ENCODE measurements at regions not wholly inside any gene's neighbourhood (a gene's known extent, or its start where the extent isn't known, plus 50 kb on each side); places are given as distances from the start of the nearest gene placed in this dataset.

DNA sequence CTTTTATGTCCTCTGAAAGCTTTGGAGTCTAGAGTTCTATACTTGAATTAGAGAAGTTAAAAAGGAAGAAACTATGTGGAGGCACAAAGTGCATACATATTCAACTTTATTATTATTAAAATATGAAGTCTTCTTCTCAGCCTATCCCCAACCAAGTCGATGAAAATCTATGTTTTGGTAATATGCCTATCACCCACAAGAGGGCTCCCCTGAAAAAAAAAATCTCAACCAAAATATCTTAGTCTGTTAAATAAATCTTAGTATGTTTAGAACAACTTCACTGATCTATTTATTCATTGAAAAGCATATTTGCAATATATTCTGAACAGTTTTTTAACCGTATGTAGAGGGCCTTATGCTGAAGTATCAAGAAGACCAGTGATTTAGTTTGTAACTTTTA is 804.5 kb downstream of the TDRD15 start (continued):
- TF ChIP-seq STAT6 (CRISPR knock-in tag; conservative IDR thresholded peaks at IDR 0.05; ENCODE audit: low read depth) (no peak), KAT7 (CRISPR knock-in tag; IDR thresholded peaks at IDR 0.05; ENCODE audit: borderline replicate concordance) (no peak), RELA (CRISPR knock-in tag; IDR thresholded peaks at IDR 0.05; ENCODE audit: borderline replicate concordance) (no peak), CREM (CRISPR knock-in tag; IDR thresholded peaks at IDR 0.05) (no peak), NFYB (CRISPR knock-in tag; conservative IDR thresholded peaks at IDR 0.05; ENCODE audit: low read depth) (no peak), NR1H2 (CRISPR knock-in tag; IDR thresholded peaks at IDR 0.05) (no peak), PRRX2 (CRISPR knock-in tag; IDR thresholded peaks at IDR 0.05) (no peak)

DNA sequence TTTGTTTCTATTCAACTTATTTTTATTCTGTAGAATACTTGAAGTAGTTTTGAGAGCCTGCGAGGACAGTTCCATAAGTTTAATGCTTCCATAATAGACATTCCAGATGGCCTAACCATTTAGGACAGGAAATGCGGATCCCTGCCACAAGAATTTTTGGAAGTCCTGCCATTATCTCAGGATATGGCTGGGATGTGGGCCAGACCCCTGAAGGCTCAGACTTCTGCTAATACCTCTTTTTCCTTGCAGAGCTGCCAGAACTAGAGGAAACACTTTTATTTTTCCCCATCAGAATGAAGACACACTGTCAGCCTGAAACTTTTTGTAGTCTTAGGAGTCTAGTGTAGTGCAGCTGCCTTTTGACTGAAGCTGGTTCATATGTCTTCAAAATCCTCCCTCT is 806.5 kb downstream of the TDRD15 start:
- no peak overlapping the region for H3K4me3 Mint-ChIP-seq
- DNase-seq (ENCODE audit: low spot score) (no peak), ATAC-seq (no peak)
- TF ChIP-seq GTF2I (CRISPR knock-in tag; conservative IDR thresholded peaks at IDR 0.05) = no peak
- TF ChIP-seq CREB1 (CRISPR knock-in tag; IDR thresholded peaks at IDR 0.05) = no peak
- TF ChIP-seq SP1 (CRISPR knock-in tag; conservative IDR thresholded peaks at IDR 0.05) = no peak
- TF ChIP-seq, protein P1, sequence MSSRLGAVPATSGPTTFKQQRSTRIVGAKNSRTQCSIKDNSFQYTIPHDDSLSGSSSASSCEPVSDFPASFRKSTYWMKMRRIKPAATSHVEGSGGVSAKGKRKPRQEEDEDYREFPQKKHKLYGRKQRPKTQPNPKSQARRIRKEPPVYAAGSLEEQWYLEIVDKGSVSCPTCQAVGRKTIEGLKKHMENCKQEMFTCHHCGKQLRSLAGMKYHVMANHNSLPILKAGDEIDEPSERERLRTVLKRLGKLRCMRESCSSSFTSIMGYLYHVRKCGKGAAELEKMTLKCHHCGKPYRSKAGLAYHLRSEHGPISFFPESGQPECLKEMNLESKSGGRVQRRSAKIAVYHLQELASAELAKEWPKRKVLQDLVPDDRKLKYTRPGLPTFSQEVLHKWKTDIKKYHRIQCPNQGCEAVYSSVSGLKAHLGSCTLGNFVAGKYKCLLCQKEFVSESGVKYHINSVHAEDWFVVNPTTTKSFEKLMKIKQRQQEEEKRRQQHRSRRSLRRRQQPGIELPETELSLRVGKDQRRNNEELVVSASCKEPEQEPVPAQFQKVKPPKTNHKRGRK (CRISPR knock-in tag; IDR thresholded peaks at IDR 0.05; ENCODE audit: borderline replicate concordance) = no peak
- no peaks in the 10 kb centered on the region for H3K27me3 Mint-ChIP-seq (ENCODE audit: low read depth)
- peaks cover 8% of the 10 kb centered on the region for H3K36me3 Mint-ChIP-seq
- peaks cover 11% of the 10 kb centered on the region for H3K9me3 Mint-ChIP-seq
- H3K4me1 Mint-ChIP-seq = peaks cover 15% of the 10 kb centered on the region
- POLR2A ChIA-PET = no interaction called here
- H3K27ac Mint-ChIP-seq = no peak overlapping the region
- CTCF ChIA-PET = no interaction called here

DNA sequence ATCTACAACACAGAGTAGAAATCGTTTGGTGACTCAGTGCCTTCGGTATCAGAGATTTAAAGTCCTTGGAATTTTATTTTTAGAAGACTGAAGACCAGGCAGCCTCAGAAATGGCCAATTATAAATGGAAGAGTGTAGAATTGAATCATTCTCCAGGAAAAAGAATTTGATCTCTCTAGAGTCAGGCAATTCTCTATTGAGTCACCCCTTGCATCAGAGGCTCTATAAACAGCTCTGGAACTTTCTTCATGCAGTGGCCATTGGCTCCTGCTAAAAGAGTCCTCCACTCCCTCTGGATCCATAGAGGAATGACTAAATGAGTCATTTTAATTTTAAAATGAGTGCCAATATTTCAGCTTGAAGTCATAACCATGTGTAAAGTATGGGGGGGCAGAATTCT is 816.2 kb downstream of the TDRD15 start:
- no peak for ATAC-seq
- Mint-ChIP-seq H3K36me3 (no peaks in the 10 kb centered on the region), H3K27ac (no peak overlapping the region), H3K4me3 (no peak overlapping the region), H3K4me1 (peaks cover 5% of the 10 kb centered on the region), H3K9me3 (peaks cover 11% of the 10 kb centered on the region; the same call in 1 of the 2 replicates), H3K27me3 (ENCODE audit: low read depth) (no peaks in the 10 kb centered on the region)
- DNase-seq (ENCODE audit: low spot score) = no peak
- ChIA-PET POLR2A (no interaction called here), CTCF (no interaction called here)
- TF ChIP-seq, protein P2, sequence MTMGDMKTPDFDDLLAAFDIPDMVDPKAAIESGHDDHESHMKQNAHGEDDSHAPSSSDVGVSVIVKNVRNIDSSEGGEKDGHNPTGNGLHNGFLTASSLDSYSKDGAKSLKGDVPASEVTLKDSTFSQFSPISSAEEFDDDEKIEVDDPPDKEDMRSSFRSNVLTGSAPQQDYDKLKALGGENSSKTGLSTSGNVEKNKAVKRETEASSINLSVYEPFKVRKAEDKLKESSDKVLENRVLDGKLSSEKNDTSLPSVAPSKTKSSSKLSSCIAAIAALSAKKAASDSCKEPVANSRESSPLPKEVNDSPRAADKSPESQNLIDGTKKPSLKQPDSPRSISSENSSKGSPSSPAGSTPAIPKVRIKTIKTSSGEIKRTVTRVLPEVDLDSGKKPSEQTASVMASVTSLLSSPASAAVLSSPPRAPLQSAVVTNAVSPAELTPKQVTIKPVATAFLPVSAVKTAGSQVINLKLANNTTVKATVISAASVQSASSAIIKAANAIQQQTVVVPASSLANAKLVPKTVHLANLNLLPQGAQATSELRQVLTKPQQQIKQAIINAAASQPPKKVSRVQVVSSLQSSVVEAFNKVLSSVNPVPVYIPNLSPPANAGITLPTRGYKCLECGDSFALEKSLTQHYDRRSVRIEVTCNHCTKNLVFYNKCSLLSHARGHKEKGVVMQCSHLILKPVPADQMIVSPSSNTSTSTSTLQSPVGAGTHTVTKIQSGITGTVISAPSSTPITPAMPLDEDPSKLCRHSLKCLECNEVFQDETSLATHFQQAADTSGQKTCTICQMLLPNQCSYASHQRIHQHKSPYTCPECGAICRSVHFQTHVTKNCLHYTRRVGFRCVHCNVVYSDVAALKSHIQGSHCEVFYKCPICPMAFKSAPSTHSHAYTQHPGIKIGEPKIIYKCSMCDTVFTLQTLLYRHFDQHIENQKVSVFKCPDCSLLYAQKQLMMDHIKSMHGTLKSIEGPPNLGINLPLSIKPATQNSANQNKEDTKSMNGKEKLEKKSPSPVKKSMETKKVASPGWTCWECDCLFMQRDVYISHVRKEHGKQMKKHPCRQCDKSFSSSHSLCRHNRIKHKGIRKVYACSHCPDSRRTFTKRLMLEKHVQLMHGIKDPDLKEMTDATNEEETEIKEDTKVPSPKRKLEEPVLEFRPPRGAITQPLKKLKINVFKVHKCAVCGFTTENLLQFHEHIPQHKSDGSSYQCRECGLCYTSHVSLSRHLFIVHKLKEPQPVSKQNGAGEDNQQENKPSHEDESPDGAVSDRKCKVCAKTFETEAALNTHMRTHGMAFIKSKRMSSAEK (CRISPR knock-in tag; IDR thresholded peaks at IDR 0.05; ENCODE audit: borderline replicate concordance) = no peak
- TF ChIP-seq SMAD3 (CRISPR knock-in tag; IDR thresholded peaks at IDR 0.05; ENCODE audit: borderline replicate concordance) = no peak
- no peak for TF ChIP-seq ATF6 (CRISPR knock-in tag; IDR thresholded peaks at IDR 0.05)
- no peak for TF ChIP-seq ZNF416 (CRISPR knock-in tag; IDR thresholded peaks at IDR 0.05)
- TF ChIP-seq ZNF219 (CRISPR knock-in tag; IDR thresholded peaks at IDR 0.05; ENCODE audit: borderline replicate concordance) = no peak
- TF ChIP-seq AR (CRISPR knock-in tag; IDR thresholded peaks at IDR 0.05) = no peak
- no peak for TF ChIP-seq NR2C2 (CRISPR knock-in tag; IDR thresholded peaks at IDR 0.05)
- no peak for TF ChIP-seq ESRRA (CRISPR knock-in tag; IDR thresholded peaks at IDR 0.05; ENCODE audit: borderline replicate concordance)

Data from WTC11 (cell line).